NT2/D1 (cell line): ENCODE measurements at regions not wholly inside any gene's neighbourhood (a gene's known extent, or its start where the extent isn't known, plus 50 kb on each side); places are given as distances from the start of the nearest gene placed in this dataset.

Experiments used
- DNase-seq: peaks from one replicate; pipeline ENCODE4 v3.0.0-alpha.2; 2011; ENCODE audit warnings: low read depth, low spot score
- H3K27me3 ChIP-seq: 2 replicates; pipeline ENCODE4 v1.6.0; 2011; ENCODE audit warnings: mild to moderate bottlenecking; ENCODE audit not compliant: insufficient read length, insufficient read depth
- H3K36me3 ChIP-seq: 2 replicates; pipeline ENCODE4 v1.6.1; 2011; ENCODE audit warnings: mild to moderate bottlenecking, low read length, mixed read lengths; ENCODE audit not compliant: insufficient read depth, insufficient read length
- H3K4me1 ChIP-seq: 2 replicates; pipeline ENCODE4 v1.5.1; 2011; ENCODE audit not compliant: insufficient read depth, insufficient read length
- H3K4me3 ChIP-seq: 2 replicates; pipeline ENCODE4 v1.5.1; 2011; ENCODE audit warnings: low read depth; ENCODE audit not compliant: insufficient read length
- H3K9ac ChIP-seq: 2 replicates; pipeline ENCODE4 v1.6.0; 2011; ENCODE audit warnings: low read depth; ENCODE audit not compliant: insufficient read length
- H3K9me3 ChIP-seq: 2 replicates; pipeline ENCODE4 v1.5.1; 2011; ENCODE audit warnings: mild to moderate bottlenecking, low read length; ENCODE audit not compliant: insufficient read depth
- SUZ12 ChIP-seq: IDR thresholded peaks from 2 replicates; pipeline ENCODE4 v1.6.1; 2011; ENCODE audit not compliant: insufficient read length, insufficient read depth; ENCODE audit errors: extremely low read depth
- YY1 ChIP-seq: IDR thresholded peaks from 2 replicates; pipeline ENCODE4 v1.6.1; 2011; ENCODE audit not compliant: insufficient read length, insufficient read depth
- ZNF274 ChIP-seq: IDR thresholded peaks from 2 replicates; pipeline ENCODE4 v1.6.1; 2011; ENCODE audit warnings: mild to moderate bottlenecking, low read depth, low read length

GRCh38 chr15:47514200-47514652, 203.1 kb upstream of the SEMA6D start:
- H3K9ac ChIP-seq, result no peak overlapping the region
- no peak for TF ChIP-seq SUZ12
- no peak for TF ChIP-seq ZNF274
- no peak for TF ChIP-seq YY1
- H3K27me3 ChIP-seq, result no peaks in the 10 kb centered on the region
- no peak for DNase-seq
- H3K36me3 ChIP-seq, result no peaks in the 10 kb centered on the region
- no peak overlapping the region for H3K4me3 ChIP-seq
- no peaks in the 10 kb centered on the region for H3K4me1 ChIP-seq
- no peaks in the 10 kb centered on the region for H3K9me3 ChIP-seq

- TF ChIP-seq ZNF274, result no peak
- no peak for TF ChIP-seq YY1
- TF ChIP-seq SUZ12, result no peak
- no peak for DNase-seq
- H3K9ac ChIP-seq, result no peak overlapping the region
- no peaks in the 10 kb centered on the region for H3K27me3 ChIP-seq
- H3K4me1 ChIP-seq, result no peaks in the 10 kb centered on the region
- no peaks in the 10 kb centered on the region for H3K36me3 ChIP-seq
- no peak overlapping the region for H3K4me3 ChIP-seq
- no peaks in the 10 kb centered on the region for H3K9me3 ChIP-seq
Measured at GRCh38 chr15:47516558-47516957, 200.7 kb upstream of the SEMA6D start.

GRCh38 chr15:47516972-47517371, 200.3 kb upstream of the SEMA6D start:
- H3K36me3 ChIP-seq, result no peaks in the 10 kb centered on the region
- no peaks in the 10 kb centered on the region for H3K27me3 ChIP-seq
- TF ChIP-seq SUZ12, result no peak
- no peak for TF ChIP-seq YY1
- no peak for TF ChIP-seq ZNF274
- no peak overlapping the region for H3K4me3 ChIP-seq
- no peak for DNase-seq
- no peaks in the 10 kb centered on the region for H3K9me3 ChIP-seq
- no peak overlapping the region for H3K9ac ChIP-seq
- no peaks in the 10 kb centered on the region for H3K4me1 ChIP-seq

GRCh38 chr15:47517737-47518136, 199.6 kb upstream of the SEMA6D start:
- DNase-seq, result no peak
- Histone ChIP-seq H3K9ac (no peak overlapping the region), H3K27me3 (no peaks in the 10 kb centered on the region), H3K4me3 (no peak overlapping the region), H3K36me3 (no peaks in the 10 kb centered on the region), H3K4me1 (no peaks in the 10 kb centered on the region), H3K9me3 (no peaks in the 10 kb centered on the region)
- TF ChIP-seq SUZ12 (no peak), YY1 (no peak), ZNF274 (no peak)

GRCh38 chr15:47523681-47524475, 193.4 kb upstream of the SEMA6D start:
- no peaks in the 10 kb centered on the region for H3K27me3 ChIP-seq
- H3K4me1 ChIP-seq, result no peaks in the 10 kb centered on the region
- H3K9me3 ChIP-seq, result no peaks in the 10 kb centered on the region
- no peak for TF ChIP-seq SUZ12
- TF ChIP-seq YY1, result no peak
- TF ChIP-seq ZNF274, result no peak
- H3K36me3 ChIP-seq, result no peaks in the 10 kb centered on the region
- H3K4me3 ChIP-seq, result no peak overlapping the region
- no peak for DNase-seq
- H3K9ac ChIP-seq, result no peak overlapping the region

GRCh38 chr15:47529241-47529640, 188.1 kb upstream of the SEMA6D start:
- H3K9me3 ChIP-seq, result no peaks in the 10 kb centered on the region
- TF ChIP-seq YY1 (no peak), SUZ12 (no peak), ZNF274 (no peak)
- no peaks in the 10 kb centered on the region for H3K4me1 ChIP-seq
- H3K36me3 ChIP-seq, result no peaks in the 10 kb centered on the region
- no peaks in the 10 kb centered on the region for H3K27me3 ChIP-seq
- H3K4me3 ChIP-seq, result no peak overlapping the region
- no peak overlapping the region for H3K9ac ChIP-seq
- no peak for DNase-seq

- no peaks in the 10 kb centered on the region for H3K27me3 ChIP-seq
- no peaks in the 10 kb centered on the region for H3K4me1 ChIP-seq
- no peak for DNase-seq
- TF ChIP-seq ZNF274, result no peak
- no peak for TF ChIP-seq YY1
- no peak for TF ChIP-seq SUZ12
- H3K4me3 ChIP-seq, result no peak overlapping the region
- H3K9ac ChIP-seq, result no peak overlapping the region
- H3K9me3 ChIP-seq, result no peaks in the 10 kb centered on the region
- H3K36me3 ChIP-seq, result no peaks in the 10 kb centered on the region
Measured at GRCh38 chr15:47534673-47535072, 182.6 kb upstream of the SEMA6D start.
